Endothelial cell of umbilical vein (primary cell): ENCODE measurements at regions not wholly inside any gene's neighbourhood (a gene's known extent, or its start where the extent isn't known, plus 50 kb on each side); places are given as distances from the start of the nearest gene placed in this dataset.

Source experiments
- BruUV-seq: library from RNA; stranded (reverse); fragments of 400-500 nt; replicated peaks from 2 replicates; lab custom pipeline; 2021; lab: Mats Ljungman, UMichigan
- CTCF ChIA-PET: fragments of 300-600, 350-600 bp; sonication (Branson Sonifier 250); formaldehyde crosslinking; loops from one replicate; lab custom pipeline; 2021; ENCODE audit warnings: antibody characterized with exemption, inconsistent platforms; lab: Charles Lee
- POLR2A ChIA-PET: fragments of 300-600, 350-600 bp; sonication (Branson Sonifier 250); formaldehyde crosslinking; loops from one replicate; lab custom pipeline; 2021; ENCODE audit warnings: antibody characterized with exemption, inconsistent platforms; lab: Charles Lee
- DNase-seq: peaks from one replicate; pipeline ENCODE4 v3.0.0-alpha.2; 2011; ENCODE audit warnings: low read depth, low spot score
- FAIRE-seq: peaks from 2 replicates; lab custom pipeline; 2011; peaks lifted over from hg19 to GRCh38; lab: Jason Lieb, UNC
- H2AFZ ChIP-seq: 2 replicates; pipeline ENCODE4 v1.6.0; 2012; ENCODE audit warnings: low read depth, low read length, control low read depth, inconsistent platforms
- H3K27ac ChIP-seq: 2 replicates; pipeline ENCODE4 v1.5.1; 2011; ENCODE audit warnings: low read depth, mild to moderate bottlenecking, control low read depth, low read length, moderate library complexity; ENCODE audit not compliant: insufficient read depth
- H3K27me3 ChIP-seq, 2 experiments: 2 replicates each; pipeline versions ENCODE4 v1.6.0 to v1.6.1; 2011; ENCODE audit warnings: low read length in 2 of 2, mixed read lengths in 1 of 2; ENCODE audit not compliant: control insufficient read depth in 2 of 2, insufficient read depth in 2 of 2
- H3K36me3 ChIP-seq, 2 experiments: 2 replicates in 1 of 2; 3 replicates in 1 of 2; pipeline ENCODE4 v1.5.1; 2011; ENCODE audit warnings: low read length in 2 of 2, mild to moderate bottlenecking in 1 of 2, moderate library complexity in 1 of 2; ENCODE audit not compliant: control insufficient read depth in 2 of 2, insufficient read depth in 2 of 2; ENCODE audit errors: extremely low read depth in 1 of 2
- H3K4me1 ChIP-seq: 3 replicates; pipeline ENCODE4 v1.5.1; 2011; ENCODE audit warnings: mild to moderate bottlenecking, low read length; ENCODE audit not compliant: control insufficient read depth, insufficient read depth; ENCODE audit errors: extremely low read depth
- H3K4me2 ChIP-seq: 2 replicates; pipeline ENCODE4 v1.6.1; 2011; ENCODE audit warnings: low read length, control low read depth, mixed read lengths; ENCODE audit not compliant: insufficient read depth
- H3K4me3 ChIP-seq, 3 experiments: fragments of 200-600 bp in 1 of 3; sonication (generic), shearing (Covaris generic) in 1 of 3; replicated peaks in 1 of 3; 2 replicates each; pipeline ENCODE4 v1.5.1; 2011 to 2016; ENCODE audit warnings: control low read depth in 3 of 3, low read length in 3 of 3, mild to moderate bottlenecking in 2 of 3, inconsistent platforms in 1 of 3, low read depth in 1 of 3, moderate library complexity in 1 of 3; ENCODE audit not compliant: insufficient read depth in 1 of 3
- H3K79me2 ChIP-seq: 2 replicates; pipeline ENCODE4 v1.6.0; 2012; ENCODE audit warnings: low read length, inconsistent platforms; ENCODE audit not compliant: control insufficient read depth, insufficient read depth
- H3K9ac ChIP-seq: replicated peaks from 2 replicates; pipeline ENCODE3; 2011; ENCODE audit warnings: low read length, control low read depth; ENCODE audit not compliant: insufficient read depth; ENCODE audit errors: extremely low read depth
- H3K9me1 ChIP-seq: replicated peaks from 3 replicates; pipeline ENCODE4 v1.6.0; 2011; ENCODE audit warnings: mild to moderate bottlenecking, low read length; ENCODE audit not compliant: control insufficient read depth, insufficient read depth; ENCODE audit errors: extremely low read depth
- H3K9me3 ChIP-seq: replicated peaks from 2 replicates; pipeline ENCODE4 v1.5.1; 2012; ENCODE audit warnings: low read length, inconsistent platforms; ENCODE audit not compliant: control insufficient read depth, insufficient read depth
- H4K20me1 ChIP-seq: replicated peaks from 2 replicates; pipeline ENCODE3; 2011; ENCODE audit warnings: mild to moderate bottlenecking, low read length; ENCODE audit not compliant: control insufficient read depth, insufficient read depth; ENCODE audit errors: extremely low read depth
- CTCF ChIP-seq, 2 donors: IDR thresholded peaks; 1 replicate in 1 of 2; 2 replicates in 1 of 2; pipeline ENCODE4 v1.5.1; 2011; ENCODE audit warnings: low read length in 2 of 2, mild to moderate bottlenecking in 2 of 2, moderate library complexity in 2 of 2, control low read depth in 1 of 2, inconsistent platforms in 1 of 2, low read depth in 1 of 2; ENCODE audit not compliant: insufficient read depth in 1 of 2; ENCODE audit errors: extremely low read depth in 1 of 2
- EZH2 ChIP-seq: IDR thresholded peaks from 2 replicates; pipeline ENCODE4 v1.6.1; 2012; ENCODE audit warnings: borderline replicate concordance, low read depth, mild to moderate bottlenecking, moderate library complexity, low read length, inconsistent platforms; ENCODE audit not compliant: severe bottlenecking
- FOS ChIP-seq: IDR thresholded peaks from 2 replicates; pipeline ENCODE4 v1.6.1; 2011; ENCODE audit warnings: mild to moderate bottlenecking, low read length, moderate library complexity, borderline replicate concordance; ENCODE audit not compliant: insufficient read depth
- GATA2 ChIP-seq: IDR thresholded peaks from 2 replicates; pipeline ENCODE4 v1.7.0; 2011; ENCODE audit warnings: low read depth, mild to moderate bottlenecking, moderate library complexity, mixed read lengths, low read length; ENCODE audit not compliant: insufficient read length, insufficient read depth
- JUN ChIP-seq: IDR thresholded peaks from 2 replicates; pipeline ENCODE4 v1.6.1; 2011; ENCODE audit warnings: borderline replicate concordance, low read depth; ENCODE audit not compliant: insufficient read length, insufficient read depth
- MAX ChIP-seq: IDR thresholded peaks from 2 replicates; pipeline ENCODE4 v1.6.1; 2011; ENCODE audit not compliant: insufficient read depth, insufficient read length
- MYC ChIP-seq: IDR thresholded peaks from one replicate; pipeline ENCODE4 v1.6.1; 2011; ENCODE audit warnings: mild to moderate bottlenecking, low read depth, low read length
- POLR2A ChIP-seq: IDR thresholded peaks from 2 replicates; pipeline ENCODE4 v1.6.1; 2012; ENCODE audit warnings: low read depth, mild to moderate bottlenecking, control low read depth, low read length
- POLR2AphosphoS5 ChIP-seq: IDR thresholded peaks from 2 replicates; pipeline ENCODE4 v1.6.1; 2012; ENCODE audit warnings: low read depth, mild to moderate bottlenecking, control low read depth, low read length, moderate library complexity; ENCODE audit not compliant: insufficient read depth
- dilution Hi-C: fragments of 300-500 bp; cut with MboI; formaldehyde crosslinking; loops from one replicate; pipeline ENCODE4 v1.15.0; 2019; ENCODE audit warnings: low sequenced_read_pairs; ENCODE audit not compliant: extremely low pct_ligation_motif_present
- intact Hi-C: fragments of 100-400 bp; cut with micrococcal nuclease; formaldehyde crosslinking; loops from one replicate; pipeline ENCODE4 v1.10.0; 2022

- H3K36me3 ChIP-seq, result no peaks in the 10 kb centered on the region
- dilution Hi-C loops (no loop called here), intact Hi-C loops (no loop called here)
- TF ChIP-seq EZH2 (no peak), CTCF (IDR thresholded peaks at IDR 0.05; ENCODE audit: extremely low read depth in 1 of 2, insufficient read depth in 1 of 2, low read depth in 1 of 2, low read length in 2 of 2) (no peak), FOS (no peak)
- H3K4me1 ChIP-seq, result no peaks in the 10 kb centered on the region
- H2AFZ ChIP-seq, result no peak overlapping the region
- no peak overlapping the region for H3K27ac ChIP-seq
- no peak overlapping the region for H3K9ac ChIP-seq
- FAIRE-seq, result no peak
- H4K20me1 ChIP-seq, result no peaks in the 10 kb centered on the region
- H3K9me3 ChIP-seq, result peaks cover 4% of the 10 kb centered on the region
- H3K4me2 ChIP-seq, result no peak overlapping the region
- no peaks in the 10 kb centered on the region for H3K79me2 ChIP-seq
- H3K4me3 ChIP-seq, result no peak overlapping the region
- no peaks in the 10 kb centered on the region for H3K27me3 ChIP-seq
- ChIA-PET POLR2A (no interaction called here), CTCF (no interaction called here)
- H3K9me1 ChIP-seq, result no peaks in the 10 kb centered on the region
- DNase-seq, result no peak
- no TSS peak for BruUV-seq
Measured at GRCh38 chr4:180153587-180153986, 2089.6 kb upstream of the TENM3 start.

- POLR2A ChIA-PET, result no interaction called here
- no TSS peak for BruUV-seq
- FAIRE-seq, result no peak
Measured at GRCh38 chr4:180156684-180157083, 2086.5 kb upstream of the TENM3 start.

More at GRCh38 chr4:180156684-180157083, 2086.5 kb upstream of the TENM3 start:
- no peaks in the 10 kb centered on the region for H3K79me2 ChIP-seq
- intact Hi-C loops (no loop called here), dilution Hi-C loops (no loop called here)
- H3K4me2 ChIP-seq, result no peak overlapping the region
- H3K27me3 ChIP-seq, result no peaks in the 10 kb centered on the region
- no peaks in the 10 kb centered on the region for H3K9me1 ChIP-seq
- H3K27ac ChIP-seq, result no peak overlapping the region
- CTCF ChIA-PET, result no interaction called here
- TF ChIP-seq POLR2AphosphoS5, result no peak
- TF ChIP-seq GATA2, result no peak
- no peak for TF ChIP-seq MAX
- no peak for TF ChIP-seq POLR2A
- no peak for TF ChIP-seq FOS
- TF ChIP-seq CTCF (IDR thresholded peaks at IDR 0.05; ENCODE audit: extremely low read depth in 1 of 2, insufficient read depth in 1 of 2, low read depth in 1 of 2, low read length in 2 of 2), result no peak
- TF ChIP-seq EZH2, result no peak
- TF ChIP-seq JUN, result no peak
- no peak for TF ChIP-seq MYC
- peaks cover 4% of the 10 kb centered on the region for H3K9me3 ChIP-seq
- H3K4me1 ChIP-seq, result no peaks in the 10 kb centered on the region
- H3K36me3 ChIP-seq, result no peaks in the 10 kb centered on the region
- no peak for DNase-seq
- H4K20me1 ChIP-seq, result no peaks in the 10 kb centered on the region
- H3K4me3 ChIP-seq, result no peak overlapping the region
- H3K9ac ChIP-seq, result no peak overlapping the region
- no peak overlapping the region for H2AFZ ChIP-seq
